ENCODE measurements at regions not wholly inside any gene's neighbourhood (a gene's known extent, or its start where the extent isn't known, plus 50 kb on each side); places are given as distances from the start of the nearest gene placed in this dataset.

GRCh38 chr12:127286281-127286680 lies 980.7 kb upstream of the TMEM132C start:
- no peak for TF ChIP-seq CTCF (IDR thresholded peaks at IDR 0.05 in 2 of 3, conservative IDR thresholded peaks at IDR 0.05 in 1 of 3; ENCODE audit: control insufficient read depth in 2 of 3, extremely low read depth in 1 of 3, insufficient read depth in 1 of 3, low read depth in 3 of 3, low read length in 3 of 3)
- no peak for TF ChIP-seq EGR1 (IDR thresholded peaks at IDR 0.05; ENCODE audit: borderline replicate concordance in 1 of 2, low read depth in 2 of 2, low read length in 2 of 2)
- TF ChIP-seq TAF1 (IDR thresholded peaks at IDR 0.05; ENCODE audit: borderline replicate concordance, low read depth, low read length), result no peak
- TF ChIP-seq ETV6 (conservative IDR thresholded peaks at IDR 0.05 in 1 of 2, IDR thresholded peaks at IDR 0.05 in 1 of 2; ENCODE audit: borderline replicate concordance in 1 of 2, low read depth in 1 of 2), result no peak
- no peak for TF ChIP-seq POLR2A (IDR thresholded peaks at IDR 0.05; ENCODE audit: low read depth, low read length)
- TF ChIP-seq PBX3 (IDR thresholded peaks at IDR 0.05; ENCODE audit: insufficient replicate concordance, low read depth, low read length), result no peak
- TF ChIP-seq MYC (IDR thresholded peaks at IDR 0.05; ENCODE audit: insufficient read depth, insufficient read length, insufficient replicate concordance, low read length, severe bottlenecking), result no peak
- no peak for TF ChIP-seq CREB1 (IDR thresholded peaks at IDR 0.05; ENCODE audit: low read depth)
- no peak for TF ChIP-seq MXI1 (IDR thresholded peaks at IDR 0.05; ENCODE audit: low read depth, low read length)
- TF ChIP-seq ZBTB11 (CRISPR knock-in tag; IDR thresholded peaks at IDR 0.05), result no peak
